ENCODE measurements at regions not wholly inside any gene's neighbourhood (a gene's known extent, or its start where the extent isn't known, plus 50 kb on each side); places are given as distances from the start of the nearest gene placed in this dataset.

- Histone ChIP-seq H3K9ac (ENCODE audit: low read depth, low read length, poor library complexity, severe bottlenecking) (no peak overlapping the region), H3K4me3 (ENCODE audit: low read length, poor library complexity, severe bottlenecking) (no peak overlapping the region), H3K79me2 (ENCODE audit: insufficient read depth, low read length) (no peaks in the 10 kb centered on the region), H3K9me3 (ENCODE audit: insufficient read depth, low read depth, low read length) (no peaks in the 10 kb centered on the region), H3K4me2 (ENCODE audit: low read depth, low read length, poor library complexity, severe bottlenecking) (no peak overlapping the region), H4K20me1 (ENCODE audit: insufficient read depth, low read length, poor library complexity, severe bottlenecking) (no peaks in the 10 kb centered on the region), H3K9me2 (replicated peaks; ENCODE audit: low read depth, low read length) (no peaks in the 10 kb centered on the region), H3K36me3 (ENCODE audit: insufficient read depth, low read length) (no peaks in the 10 kb centered on the region), H3F3A (ENCODE audit: low read depth) (no peaks in the 10 kb centered on the region), H3K27me3 (ENCODE audit: insufficient read depth, low read length, poor library complexity, severe bottlenecking) (no peaks in the 10 kb centered on the region), H3K4me1 (ENCODE audit: insufficient read depth, low read length, poor library complexity, severe bottlenecking) (no peaks in the 10 kb centered on the region), H2AFZ (ENCODE audit: low read length) (no peak overlapping the region)
- TF ChIP-seq CTCF (conservative IDR thresholded peaks at IDR 0.05; ENCODE audit: low read length) (no peak), EZH2phosphoT487 (IDR thresholded peaks at IDR 0.05; ENCODE audit: borderline replicate concordance) (no peak)
Observed at GRCh38 chr5:175347931-175348330, 96.1 kb downstream of the DRD1 start.

- Histone ChIP-seq H2AFZ (ENCODE audit: low read length) (no peak overlapping the region), H3K4me3 (ENCODE audit: low read length, poor library complexity, severe bottlenecking) (no peak overlapping the region), H3K9me2 (replicated peaks; ENCODE audit: low read depth, low read length) (no peaks in the 10 kb centered on the region), H3F3A (ENCODE audit: low read depth) (no peaks in the 10 kb centered on the region), H3K27me3 (ENCODE audit: insufficient read depth, low read length, poor library complexity, severe bottlenecking) (no peaks in the 10 kb centered on the region), H3K9me3 (ENCODE audit: insufficient read depth, low read depth, low read length) (no peaks in the 10 kb centered on the region), H3K9ac (ENCODE audit: low read depth, low read length, poor library complexity, severe bottlenecking) (no peak overlapping the region), H3K4me2 (ENCODE audit: low read depth, low read length, poor library complexity, severe bottlenecking) (no peak overlapping the region), H3K36me3 (ENCODE audit: insufficient read depth, low read length) (no peaks in the 10 kb centered on the region), H3K79me2 (ENCODE audit: insufficient read depth, low read length) (no peaks in the 10 kb centered on the region), H4K20me1 (ENCODE audit: insufficient read depth, low read length, poor library complexity, severe bottlenecking) (no peaks in the 10 kb centered on the region), H3K4me1 (ENCODE audit: insufficient read depth, low read length, poor library complexity, severe bottlenecking) (no peaks in the 10 kb centered on the region)
- no peak for TF ChIP-seq EZH2phosphoT487 (IDR thresholded peaks at IDR 0.05; ENCODE audit: borderline replicate concordance)
- no peak for TF ChIP-seq CTCF (conservative IDR thresholded peaks at IDR 0.05; ENCODE audit: low read length)
Observed at GRCh38 chr5:175347027-175347426, 97.0 kb downstream of the DRD1 start.

- Histone ChIP-seq H3K27me3 (ENCODE audit: insufficient read depth, low read length, poor library complexity, severe bottlenecking) (no peaks in the 10 kb centered on the region), H3K79me2 (ENCODE audit: insufficient read depth, low read length) (no peaks in the 10 kb centered on the region), H3K4me2 (ENCODE audit: low read depth, low read length, poor library complexity, severe bottlenecking) (no peak overlapping the region), H3K9ac (ENCODE audit: low read depth, low read length, poor library complexity, severe bottlenecking) (no peak overlapping the region), H3K9me3 (ENCODE audit: insufficient read depth, low read depth, low read length) (no peaks in the 10 kb centered on the region), H3K4me1 (ENCODE audit: insufficient read depth, low read length, poor library complexity, severe bottlenecking) (no peaks in the 10 kb centered on the region), H3F3A (ENCODE audit: low read depth) (no peaks in the 10 kb centered on the region), H3K36me3 (ENCODE audit: insufficient read depth, low read length) (no peaks in the 10 kb centered on the region), H2AFZ (ENCODE audit: low read length) (no peak overlapping the region), H3K4me3 (ENCODE audit: low read length, poor library complexity, severe bottlenecking) (no peak overlapping the region), H4K20me1 (ENCODE audit: insufficient read depth, low read length, poor library complexity, severe bottlenecking) (no peaks in the 10 kb centered on the region), H3K9me2 (replicated peaks; ENCODE audit: low read depth, low read length) (no peaks in the 10 kb centered on the region)
- no peak for TF ChIP-seq CTCF (conservative IDR thresholded peaks at IDR 0.05; ENCODE audit: low read length)
- no peak for TF ChIP-seq EZH2phosphoT487 (IDR thresholded peaks at IDR 0.05; ENCODE audit: borderline replicate concordance)
Observed at GRCh38 chr5:175344331-175345195, 99.4 kb downstream of the DRD1 start.
